GM12872 (cell line): ENCODE measurements at regions not wholly inside any gene's neighbourhood (a gene's known extent, or its start where the extent isn't known, plus 50 kb on each side); places are given as distances from the start of the nearest gene placed in this dataset.

Experiments
- CTCF ChIP-seq: IDR thresholded peaks from 3 replicates; pipeline ENCODE4 v1.5.1; 2011; ENCODE audit warnings: low read depth, mild to moderate bottlenecking, low read length, moderate library complexity; ENCODE audit not compliant: insufficient read depth

DNA sequence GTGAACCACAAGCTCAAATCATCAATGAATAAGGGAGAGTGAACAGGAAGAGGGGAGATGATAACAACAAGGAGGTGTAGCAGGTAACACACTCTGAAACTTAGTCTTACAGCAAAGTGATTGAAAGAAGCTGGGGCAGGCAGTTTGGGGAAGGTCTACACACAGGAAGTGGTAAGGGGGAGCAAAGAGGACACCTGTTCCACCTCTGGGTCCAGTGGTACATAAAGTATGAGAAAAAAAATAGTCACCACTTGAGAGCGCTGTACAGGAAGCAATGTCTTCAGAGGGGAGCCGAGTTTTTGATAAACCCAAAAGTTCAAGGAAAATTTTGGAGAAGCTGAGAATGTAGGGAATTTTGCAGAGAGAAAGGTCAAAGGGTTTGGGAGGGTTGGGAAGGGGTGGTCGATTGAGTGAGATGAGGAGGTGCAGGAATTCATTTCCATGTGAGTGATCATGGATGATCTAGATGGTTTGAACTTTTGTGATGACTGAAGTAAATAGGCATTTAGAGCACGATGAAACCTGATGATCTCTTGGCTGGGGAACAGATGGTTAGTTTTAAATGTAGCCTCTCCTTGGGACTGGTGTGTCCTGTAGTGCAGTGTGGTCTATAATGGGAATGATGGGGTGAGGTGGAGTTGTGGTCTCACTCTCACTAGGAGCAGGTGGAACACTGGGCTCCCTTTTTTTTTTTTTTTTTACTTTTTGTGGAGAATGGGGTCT is 142.0 kb downstream of the RBMX2 start:
- TF ChIP-seq CTCF = no peak

DNA sequence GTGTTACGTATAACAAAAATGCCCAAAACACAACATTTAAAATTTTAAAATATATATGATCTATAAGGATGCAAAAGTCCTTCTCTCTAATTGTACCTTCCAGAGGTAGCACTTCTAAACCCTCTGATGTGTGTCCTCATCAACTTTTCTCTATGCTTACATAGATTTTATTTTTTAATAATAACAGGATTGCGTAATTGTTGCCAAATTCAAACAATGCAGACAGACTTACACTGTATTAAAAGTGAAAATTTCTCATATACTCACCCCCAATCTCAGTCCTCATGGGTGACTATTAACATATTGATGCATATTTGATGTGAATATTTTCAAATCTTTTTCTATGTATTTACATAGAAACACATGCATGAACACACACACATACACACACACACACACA is 144.0 kb downstream of the RBMX2 start:
- TF ChIP-seq CTCF = no peak

GRCh38 chrX:130550351-130550750 is 148.6 kb downstream of the RBMX2 start:
- no peak for TF ChIP-seq CTCF

DNA sequence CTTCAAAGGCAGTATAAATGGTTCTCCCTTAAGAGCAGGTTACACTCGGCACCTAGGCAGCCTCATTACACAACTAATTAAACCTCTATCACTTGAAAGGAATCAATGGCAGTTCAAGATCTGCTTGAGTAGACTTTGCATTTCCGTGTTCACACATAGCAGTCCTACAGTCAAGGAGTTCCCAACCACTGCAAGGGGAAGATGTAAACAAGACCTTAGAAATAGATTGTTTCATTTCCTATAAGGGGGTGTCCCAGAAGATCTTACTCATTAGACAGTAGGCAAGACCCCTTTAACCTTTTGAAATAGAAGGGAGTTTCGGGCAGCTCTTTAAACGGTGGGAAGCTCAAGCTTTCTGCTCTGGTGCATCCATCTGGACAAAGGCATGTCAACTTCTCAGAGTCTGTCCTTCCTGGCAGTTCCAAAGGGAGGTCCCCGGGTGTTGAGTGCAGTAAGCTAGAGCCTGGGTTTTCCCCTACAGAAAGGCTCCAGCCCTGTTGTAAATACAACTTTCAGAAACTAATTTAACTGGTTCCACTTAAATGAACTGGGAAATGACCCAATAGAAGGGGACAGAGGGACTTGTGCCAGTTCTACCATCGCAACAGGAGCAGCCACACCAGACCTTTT is 150.8 kb downstream of the RBMX2 start:
- TF ChIP-seq CTCF = no peak

DNA sequence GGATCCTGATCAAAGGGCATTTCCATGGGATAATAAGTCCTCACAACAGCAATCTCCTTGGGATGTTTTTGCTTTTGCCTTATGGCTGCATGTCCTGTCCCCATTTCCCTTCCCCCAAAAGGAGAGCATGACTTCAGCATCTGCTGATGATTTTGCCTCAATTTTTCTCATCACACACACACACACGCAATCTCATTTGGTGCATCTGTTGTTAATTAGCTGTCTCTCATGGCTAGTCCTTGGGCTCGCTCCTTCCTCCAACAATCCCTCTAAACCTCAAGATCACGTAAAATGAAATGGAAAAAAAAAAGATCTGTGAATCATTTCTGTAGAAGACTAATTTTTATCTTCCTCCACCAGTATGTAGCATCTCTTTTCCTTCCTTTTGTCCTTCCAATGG is 153.6 kb downstream of the RBMX2 start:
- TF ChIP-seq CTCF = no peak

- TF ChIP-seq CTCF = no peak
Observed at GRCh38 chrX:130555757-130556156, 154.0 kb downstream of the RBMX2 start.

- TF ChIP-seq CTCF = no peak
Observed at GRCh38 chrX:130556951-130557350, 155.2 kb downstream of the RBMX2 start.
